ENCODE measurements at regions not wholly inside any gene's neighbourhood (a gene's known extent, or its start where the extent isn't known, plus 50 kb on each side); places are given as distances from the start of the nearest gene placed in this dataset.

DNA sequence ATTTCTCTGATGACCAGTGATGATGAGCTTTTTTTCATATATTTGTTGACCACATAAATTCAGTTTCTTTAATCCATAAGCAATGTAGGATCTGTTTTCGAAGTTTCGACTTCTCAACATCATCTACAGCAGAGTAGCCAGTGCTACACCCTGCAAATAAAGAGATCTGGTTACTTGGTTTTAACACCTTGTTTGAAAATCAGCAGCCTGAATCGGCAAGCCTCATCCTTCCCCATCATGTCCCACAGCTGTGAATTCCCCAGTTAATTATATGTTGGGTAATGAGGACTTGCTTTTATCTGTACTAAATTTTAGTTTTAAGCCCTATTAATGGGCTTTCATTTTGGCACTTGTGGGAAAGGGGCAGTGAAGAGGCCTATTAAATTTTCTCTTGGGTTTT lies 80.6 kb downstream of the BMP2 start:
- TF ChIP-seq, protein P1, sequence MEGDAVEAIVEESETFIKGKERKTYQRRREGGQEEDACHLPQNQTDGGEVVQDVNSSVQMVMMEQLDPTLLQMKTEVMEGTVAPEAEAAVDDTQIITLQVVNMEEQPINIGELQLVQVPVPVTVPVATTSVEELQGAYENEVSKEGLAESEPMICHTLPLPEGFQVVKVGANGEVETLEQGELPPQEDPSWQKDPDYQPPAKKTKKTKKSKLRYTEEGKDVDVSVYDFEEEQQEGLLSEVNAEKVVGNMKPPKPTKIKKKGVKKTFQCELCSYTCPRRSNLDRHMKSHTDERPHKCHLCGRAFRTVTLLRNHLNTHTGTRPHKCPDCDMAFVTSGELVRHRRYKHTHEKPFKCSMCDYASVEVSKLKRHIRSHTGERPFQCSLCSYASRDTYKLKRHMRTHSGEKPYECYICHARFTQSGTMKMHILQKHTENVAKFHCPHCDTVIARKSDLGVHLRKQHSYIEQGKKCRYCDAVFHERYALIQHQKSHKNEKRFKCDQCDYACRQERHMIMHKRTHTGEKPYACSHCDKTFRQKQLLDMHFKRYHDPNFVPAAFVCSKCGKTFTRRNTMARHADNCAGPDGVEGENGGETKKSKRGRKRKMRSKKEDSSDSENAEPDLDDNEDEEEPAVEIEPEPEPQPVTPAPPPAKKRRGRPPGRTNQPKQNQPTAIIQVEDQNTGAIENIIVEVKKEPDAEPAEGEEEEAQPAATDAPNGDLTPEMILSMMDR (optimal IDR thresholded peaks at IDR 0.05 in 1 of 3, IDR thresholded peaks at IDR 0.05 in 1 of 3, conservative IDR thresholded peaks at IDR 0.05 in 1 of 3; ENCODE audit: extremely low read depth in 1 of 3, insufficient read depth in 2 of 3, low read length in 3 of 3): no peak
- TF ChIP-seq EZH2 (IDR thresholded peaks at IDR 0.05; ENCODE audit: low read length): no peak

All from keratinocyte (primary cell).